Stimulated activated CD4-positive, alpha-beta T cell treated with anti-CD3 and anti-CD28 coated beads, Interleukin-15, amount 100 ng/mL, for 24 hours (primary cell): ENCODE measurements at regions not wholly inside any gene's neighbourhood (a gene's known extent, or its start where the extent isn't known, plus 50 kb on each side); places are given as distances from the start of the nearest gene placed in this dataset.
"Not testable (repeated sequence)": the region's sequence is repeated elsewhere in the genome, so short reads cannot be mapped to it uniquely, and the experiment has no call there.

Experiments used
- DNase-seq: peaks from one replicate; pipeline ENCODE4 v3.0.0-alpha.2; 2020

GRCh38 chr1:232859216-232859615 is 54.0 kb downstream of the MAP10 start:
- no peak for DNase-seq

- no peak for DNase-seq
Measured at GRCh38 chr1:232861107-232861506, 55.9 kb downstream of the MAP10 start.

GRCh38 chr1:232863544-232864275 is 58.5 kb downstream of the MAP10 start:
- no peak for DNase-seq

GRCh38 chr1:232865102-232865931 is 60.1 kb downstream of the MAP10 start:
- DNase-seq: no peak

- no peak for DNase-seq
Measured at GRCh38 chr1:232868793-232869491, 63.7 kb downstream of the MAP10 start.

GRCh38 chr1:232871291-232871969 is 66.2 kb downstream of the MAP10 start:
- DNase-seq: not testable (repeated sequence)

GRCh38 chr1:232872284-232872683 is 67.1 kb downstream of the MAP10 start:
- DNase-seq: no peak

GRCh38 chr1:232872738-232873137 is 67.5 kb downstream of the MAP10 start:
- DNase-seq: no peak

GRCh38 chr1:232873412-232873811 is 68.2 kb downstream of the MAP10 start:
- no peak for DNase-seq

GRCh38 chr1:232873931-232874330 is 68.7 kb downstream of the MAP10 start:
- DNase-seq: no peak

GRCh38 chr1:232875536-232875935 is 70.3 kb downstream of the MAP10 start:
- no peak for DNase-seq

- DNase-seq: peak; percentile 27
Measured at GRCh38 chr1:232876506-232877364, 71.5 kb downstream of the MAP10 start.

GRCh38 chr1:232877365-232878028 is 72.3 kb downstream of the MAP10 start:
- DNase-seq: no peak

GRCh38 chr1:232878086-232878485 is 72.3 kb upstream of the NTPCR start:
- no peak for DNase-seq

GRCh38 chr1:232880354-232880753 is 70.1 kb upstream of the NTPCR start:
- DNase-seq: peak; percentile 13

GRCh38 chr1:232883992-232884661 is 66.3 kb upstream of the NTPCR start:
- DNase-seq: no peak

- no peak for DNase-seq
Measured at GRCh38 chr1:232886271-232886670, 64.1 kb upstream of the NTPCR start.

GRCh38 chr1:232890340-232890943 is 60.0 kb upstream of the NTPCR start:
- DNase-seq: no peak

- no peak for DNase-seq
Measured at GRCh38 chr1:232891071-232891470, 59.3 kb upstream of the NTPCR start.

GRCh38 chr1:232891656-232892317 is 58.6 kb upstream of the NTPCR start:
- DNase-seq: no peak
